ENCODE measurements at regions not wholly inside any gene's neighbourhood (a gene's known extent, or its start where the extent isn't known, plus 50 kb on each side); places are given as distances from the start of the nearest gene placed in this dataset.

- Histone ChIP-seq H3K4me1 (replicated peaks) (no peaks in the 10 kb centered on the region), H3K36me3 (no peaks in the 10 kb centered on the region), H3K27ac (no peak overlapping the region), H3K9me3 (no peaks in the 10 kb centered on the region), H3K4me3 (no peak overlapping the region), H3K27me3 (replicated peaks; ENCODE audit: insufficient read depth) (no peaks in the 10 kb centered on the region)
- DNase-seq (ENCODE audit: low spot score), result no peak
- intact Hi-C loops (cut with DNase I), result no loop called here
- WGBS, result 53% methylated on average over 2 of the region's 2 CpGs
- TF ChIP-seq POLR2AphosphoS5 (IDR thresholded peaks at IDR 0.05) (no peak), CTCF (IDR thresholded peaks at IDR 0.05) (no peak), POLR2A (IDR thresholded peaks at IDR 0.05) (no peak)
Measured at GRCh38 chr2:107276034-107276433, 390.1 kb upstream of the ST6GAL2 start.

- no peak for TF ChIP-seq POLR2AphosphoS5 (IDR thresholded peaks at IDR 0.05)
- TF ChIP-seq POLR2A (IDR thresholded peaks at IDR 0.05), result no peak
- TF ChIP-seq CTCF (IDR thresholded peaks at IDR 0.05), result no peak
- WGBS, result 92% methylated on average over 1 of the region's 1 CpG
- Histone ChIP-seq H3K27ac (no peak overlapping the region), H3K4me3 (no peak overlapping the region), H3K9me3 (no peaks in the 10 kb centered on the region), H3K4me1 (replicated peaks) (no peaks in the 10 kb centered on the region), H3K36me3 (no peaks in the 10 kb centered on the region), H3K27me3 (replicated peaks; ENCODE audit: insufficient read depth) (no peaks in the 10 kb centered on the region)
- intact Hi-C loops (cut with DNase I), result no loop called here
- DNase-seq (ENCODE audit: low spot score), result no peak
Measured at GRCh38 chr2:107278672-107279071, 392.7 kb upstream of the ST6GAL2 start.

GRCh38 chr2:107281637-107282036 lies 395.7 kb upstream of the ST6GAL2 start:
- no peaks in the 10 kb centered on the region for H3K36me3 ChIP-seq
- DNase-seq (ENCODE audit: low spot score), result no peak
- intact Hi-C loops (cut with DNase I), result no loop called here
- no peaks in the 10 kb centered on the region for H3K27me3 ChIP-seq (replicated peaks; ENCODE audit: insufficient read depth)
- no peak overlapping the region for H3K4me3 ChIP-seq
- 73% methylated on average over 1 of the region's 1 CpG for WGBS
- H3K4me1 ChIP-seq (replicated peaks), result no peaks in the 10 kb centered on the region
- H3K27ac ChIP-seq, result no peak overlapping the region
- no peak for TF ChIP-seq CTCF (IDR thresholded peaks at IDR 0.05)
- H3K9me3 ChIP-seq, result no peaks in the 10 kb centered on the region

- Histone ChIP-seq H3K27ac (no peak overlapping the region), H3K9me3 (no peaks in the 10 kb centered on the region), H3K27me3 (replicated peaks; ENCODE audit: insufficient read depth) (no peaks in the 10 kb centered on the region), H3K36me3 (no peaks in the 10 kb centered on the region), H3K4me3 (no peak overlapping the region), H3K4me1 (replicated peaks) (no peaks in the 10 kb centered on the region)
- DNase-seq (ENCODE audit: low spot score), result no peak
- intact Hi-C loops (cut with DNase I), result no loop called here
- no peak for TF ChIP-seq CTCF (IDR thresholded peaks at IDR 0.05)
- TF ChIP-seq POLR2A (IDR thresholded peaks at IDR 0.05), result no peak
- TF ChIP-seq POLR2AphosphoS5 (IDR thresholded peaks at IDR 0.05), result no peak
Measured at GRCh38 chr2:107282135-107282534, 396.2 kb upstream of the ST6GAL2 start.

- intact Hi-C loops (cut with DNase I), result no loop called here
- 81% methylated on average over 3 of the region's 3 CpGs for WGBS
- DNase-seq (ENCODE audit: low spot score), result no peak
- no peak overlapping the region for H3K4me3 ChIP-seq
- no peaks in the 10 kb centered on the region for H3K36me3 ChIP-seq
- no peaks in the 10 kb centered on the region for H3K27me3 ChIP-seq (replicated peaks; ENCODE audit: insufficient read depth)
- no peaks in the 10 kb centered on the region for H3K4me1 ChIP-seq (replicated peaks)
- H3K27ac ChIP-seq, result no peak overlapping the region
- no peaks in the 10 kb centered on the region for H3K9me3 ChIP-seq
- TF ChIP-seq POLR2AphosphoS5 (IDR thresholded peaks at IDR 0.05), result no peak
- TF ChIP-seq CTCF (IDR thresholded peaks at IDR 0.05), result no peak
- no peak for TF ChIP-seq POLR2A (IDR thresholded peaks at IDR 0.05)
Measured at GRCh38 chr2:107285621-107286299, 399.8 kb upstream of the ST6GAL2 start.
